ENCODE measurements at regions not wholly inside any gene's neighbourhood (a gene's known extent, or its start where the extent isn't known, plus 50 kb on each side); places are given as distances from the start of the nearest gene placed in this dataset.

DNA sequence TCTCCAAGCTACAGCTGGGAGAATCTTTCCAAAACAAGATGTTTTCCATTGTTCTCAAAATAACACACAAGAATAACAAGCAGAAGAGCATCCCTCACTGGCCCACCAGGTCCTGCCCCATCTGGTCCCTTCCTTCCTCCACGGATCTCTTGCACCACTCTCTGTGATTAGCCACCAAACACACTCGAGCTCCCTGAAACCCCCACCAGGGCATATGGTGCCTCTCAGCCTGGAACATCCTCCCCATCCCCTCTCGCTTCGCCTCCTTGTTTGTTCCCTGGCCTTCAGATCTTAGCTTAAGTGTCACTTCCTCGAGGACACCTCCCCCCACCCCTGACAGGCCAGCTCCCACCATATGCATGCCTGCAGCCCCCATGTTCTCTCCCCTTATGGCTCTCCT lies 496.6 kb upstream of the PROK2 start:
- Histone ChIP-seq H3K4me3 (no peak overlapping the region), H3K36me3 (no peaks in the 10 kb centered on the region), H3K27me3 (no peaks in the 10 kb centered on the region), H3K9me3 (peaks cover 0 to 6% (median 5%) of the 10 kb centered on the region in 4 donors), H3K4me1 (peaks cover 0 to 9% (median 0%) of the 10 kb centered on the region in 4 donors), H3K27ac (no peak overlapping the region)
- 80 to 82% methylated on average over 5 of the region's 5 CpGs for WGBS, 2 donors
- DNase-seq (no peak), ATAC-seq (ENCODE audit: low FRiP score in 2 of 2) (no peak)
- TF ChIP-seq, protein P1, sequence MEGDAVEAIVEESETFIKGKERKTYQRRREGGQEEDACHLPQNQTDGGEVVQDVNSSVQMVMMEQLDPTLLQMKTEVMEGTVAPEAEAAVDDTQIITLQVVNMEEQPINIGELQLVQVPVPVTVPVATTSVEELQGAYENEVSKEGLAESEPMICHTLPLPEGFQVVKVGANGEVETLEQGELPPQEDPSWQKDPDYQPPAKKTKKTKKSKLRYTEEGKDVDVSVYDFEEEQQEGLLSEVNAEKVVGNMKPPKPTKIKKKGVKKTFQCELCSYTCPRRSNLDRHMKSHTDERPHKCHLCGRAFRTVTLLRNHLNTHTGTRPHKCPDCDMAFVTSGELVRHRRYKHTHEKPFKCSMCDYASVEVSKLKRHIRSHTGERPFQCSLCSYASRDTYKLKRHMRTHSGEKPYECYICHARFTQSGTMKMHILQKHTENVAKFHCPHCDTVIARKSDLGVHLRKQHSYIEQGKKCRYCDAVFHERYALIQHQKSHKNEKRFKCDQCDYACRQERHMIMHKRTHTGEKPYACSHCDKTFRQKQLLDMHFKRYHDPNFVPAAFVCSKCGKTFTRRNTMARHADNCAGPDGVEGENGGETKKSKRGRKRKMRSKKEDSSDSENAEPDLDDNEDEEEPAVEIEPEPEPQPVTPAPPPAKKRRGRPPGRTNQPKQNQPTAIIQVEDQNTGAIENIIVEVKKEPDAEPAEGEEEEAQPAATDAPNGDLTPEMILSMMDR (IDR thresholded peaks at IDR 0.05) = no peak
- TF ChIP-seq POLR2A (IDR thresholded peaks at IDR 0.05) (no peak), POLR2AphosphoS5 (IDR thresholded peaks at IDR 0.05) (no peak), EP300 (IDR thresholded peaks at IDR 0.05) (no peak)

DNA sequence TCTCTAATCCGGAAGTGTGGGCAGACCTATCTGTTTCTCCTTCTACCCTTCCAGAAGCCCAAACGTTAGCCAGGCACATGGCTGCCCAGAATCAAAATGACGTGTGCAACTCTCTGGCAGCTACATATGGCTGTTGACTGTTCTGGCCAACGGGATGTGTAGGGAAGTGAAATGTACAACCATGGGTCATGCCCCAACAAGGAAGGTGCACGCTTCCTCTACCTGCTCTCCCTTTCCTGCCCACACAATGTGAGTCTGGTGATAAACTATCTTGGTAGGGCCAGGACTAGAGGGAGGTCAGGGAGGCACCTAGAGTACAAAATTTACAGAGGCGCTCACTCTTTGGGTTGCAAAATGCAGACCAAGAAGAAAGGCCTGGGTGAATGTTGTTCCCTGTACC lies 495.9 kb upstream of the PROK2 start:
- ATAC-seq (ENCODE audit: low FRiP score in 2 of 2) (no peak), DNase-seq (no peak)
- WGBS, 2 donors = 73 to 78% methylated on average over 6 of the region's 6 CpGs
- Histone ChIP-seq H3K4me3 (no peak overlapping the region), H3K27me3 (no peaks in the 10 kb centered on the region), H3K9me3 (peaks cover 0 to 6% (median 5%) of the 10 kb centered on the region in 4 donors), H3K4me1 (peaks cover 0 to 9% (median 0%) of the 10 kb centered on the region in 4 donors), H3K27ac (no peak overlapping the region), H3K36me3 (no peaks in the 10 kb centered on the region)
- TF ChIP-seq POLR2A (IDR thresholded peaks at IDR 0.05) (no peak), EP300 (IDR thresholded peaks at IDR 0.05) (no peak), POLR2AphosphoS5 (IDR thresholded peaks at IDR 0.05) (no peak)
- TF ChIP-seq, protein P1 (IDR thresholded peaks at IDR 0.05) = no peak

DNA sequence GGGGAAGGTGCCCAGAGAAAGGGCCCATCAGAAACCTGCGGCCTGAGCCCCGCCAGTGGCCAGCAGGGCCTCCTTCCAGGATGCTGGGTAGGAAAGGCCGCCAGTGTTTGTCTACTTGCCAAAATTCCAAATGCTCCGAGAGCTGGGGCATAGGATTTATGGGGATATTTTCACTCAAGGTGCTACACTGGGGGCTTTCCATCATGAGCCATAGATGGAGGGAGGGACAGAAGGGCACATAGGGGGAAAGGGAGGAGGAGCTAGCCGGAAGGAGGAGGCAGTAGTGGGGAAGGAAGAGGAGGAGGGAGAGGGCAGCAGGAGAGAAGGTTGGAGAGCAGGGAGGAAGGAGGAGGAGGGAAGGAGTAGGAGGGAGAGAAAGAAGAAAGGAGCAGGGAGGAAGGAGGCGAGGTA lies 494.7 kb upstream of the PROK2 start:
- DNase-seq = no peak
- ATAC-seq (ENCODE audit: low FRiP score in 2 of 2) = no peak
- H3K4me3 ChIP-seq = no peak overlapping the region
- peaks cover 8 to 15% (median 10%) of the 10 kb centered on the region in 4 donors for H3K4me1 ChIP-seq
- no peaks in the 10 kb centered on the region for H3K36me3 ChIP-seq
- TF ChIP-seq EP300 (IDR thresholded peaks at IDR 0.05) (no peak), POLR2A (IDR thresholded peaks at IDR 0.05) (no peak), POLR2AphosphoS5 (IDR thresholded peaks at IDR 0.05) (no peak)
- TF ChIP-seq, protein P1 (IDR thresholded peaks at IDR 0.05) = no peak
- WGBS, 2 donors = 68 to 69% methylated on average over 6 of the region's 6 CpGs
- H3K9me3 ChIP-seq = peaks cover 0 to 6% (median 5%) of the 10 kb centered on the region in 4 donors
- H3K27ac ChIP-seq = no peak overlapping the region
- H3K27me3 ChIP-seq = no peaks in the 10 kb centered on the region

DNA sequence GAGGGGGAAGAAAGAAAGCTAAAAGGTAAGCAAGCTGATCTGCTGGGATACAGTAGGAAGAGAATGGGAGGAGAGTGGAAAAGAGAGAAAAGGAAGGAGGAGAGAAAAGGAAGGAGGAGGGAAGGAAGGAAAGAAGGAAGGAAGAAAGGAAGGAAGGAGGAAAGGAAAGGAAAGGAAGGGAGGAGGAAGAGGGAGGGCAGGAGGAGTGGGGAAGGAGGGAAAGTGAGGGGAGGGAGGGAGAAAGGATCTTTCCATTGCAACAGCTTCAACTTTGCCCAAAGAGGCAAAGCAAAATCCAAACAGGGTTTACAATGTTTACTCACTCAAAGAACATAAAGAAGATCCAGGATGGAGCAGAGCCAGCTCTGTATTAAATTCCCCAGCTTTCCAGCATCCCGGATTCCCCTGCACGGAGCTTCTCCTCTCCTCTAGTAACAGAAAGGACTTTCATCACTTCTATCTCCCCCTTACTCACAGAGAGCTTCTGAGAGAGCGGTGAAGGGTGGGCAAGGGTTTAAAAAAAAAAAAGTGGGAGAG lies 494.2 kb upstream of the PROK2 start:
- WGBS, 2 donors = 75 to 88% methylated on average over 3 of the region's 3 CpGs

More for the DNA sequence above, 494.2 kb upstream of the PROK2 start:
- H3K4me3 ChIP-seq = no peak overlapping the region
- H3K4me1 ChIP-seq = peaks cover 13 to 18% (median 15%) of the 10 kb centered on the region in 4 donors
- no peak for DNase-seq
- no peak for ATAC-seq (ENCODE audit: low FRiP score in 2 of 2)
- no peaks in the 10 kb centered on the region for H3K36me3 ChIP-seq
- TF ChIP-seq, protein P1 (IDR thresholded peaks at IDR 0.05) = no peak
- TF ChIP-seq POLR2A (IDR thresholded peaks at IDR 0.05) = no peak
- no peak for TF ChIP-seq POLR2AphosphoS5 (IDR thresholded peaks at IDR 0.05)
- no peak for TF ChIP-seq EP300 (IDR thresholded peaks at IDR 0.05)
- H3K27me3 ChIP-seq = no peaks in the 10 kb centered on the region
- no peak overlapping the region for H3K27ac ChIP-seq
- H3K9me3 ChIP-seq = peaks cover 0 to 6% (median 5%) of the 10 kb centered on the region in 4 donors
